ENCODE measurements at regions not wholly inside any gene's neighbourhood (a gene's known extent, or its start where the extent isn't known, plus 50 kb on each side); places are given as distances from the start of the nearest gene placed in this dataset.

GRCh38 chr4:64539234-64539849 is 130.1 kb upstream of the TECRL start:
- peak; percentile 34 to 56 (median 41) for DNase-seq (ENCODE audit: extremely low read depth in 1 of 11, low read depth in 9 of 11, low spot score in 4 of 11)

- DNase-seq (ENCODE audit: extremely low read depth in 1 of 11, low read depth in 9 of 11, low spot score in 4 of 11), result no peak
These were observed 129.0 kb upstream of the TECRL start for GRCh38 chr4:64538219-64538618.

GRCh38 chr4:64533637-64534036 is 124.4 kb upstream of the TECRL start:
- no peak for DNase-seq (ENCODE audit: extremely low read depth in 1 of 11, low read depth in 9 of 11, low spot score in 4 of 11)

GRCh38 chr4:64533159-64533558 is 123.9 kb upstream of the TECRL start:
- no peak for DNase-seq (ENCODE audit: extremely low read depth in 1 of 11, low read depth in 9 of 11, low spot score in 4 of 11)

GRCh38 chr4:64520421-64520820 is 111.2 kb upstream of the TECRL start:
- peak in 6 of 11 donors; percentile 1 to 35 (median 7) for DNase-seq (ENCODE audit: extremely low read depth in 1 of 11, low read depth in 9 of 11, low spot score in 4 of 11)

- DNase-seq (ENCODE audit: extremely low read depth in 1 of 11, low read depth in 9 of 11, low spot score in 4 of 11), result no peak
These were observed 109.3 kb upstream of the TECRL start for GRCh38 chr4:64518600-64518999.

GRCh38 chr4:64516176-64516575 is 106.9 kb upstream of the TECRL start:
- no peak for DNase-seq (ENCODE audit: extremely low read depth in 1 of 11, low read depth in 9 of 11, low spot score in 4 of 11)

GRCh38 chr4:64508089-64508488 is 98.8 kb upstream of the TECRL start:
- no peak for DNase-seq (ENCODE audit: extremely low read depth in 1 of 11, low read depth in 9 of 11, low spot score in 4 of 11)

GRCh38 chr4:64503945-64504675 is 94.9 kb upstream of the TECRL start:
- no peak for DNase-seq (ENCODE audit: extremely low read depth in 1 of 11, low read depth in 9 of 11, low spot score in 4 of 11)

GRCh38 chr4:64503416-64503815 is 94.2 kb upstream of the TECRL start:
- DNase-seq (ENCODE audit: extremely low read depth in 1 of 11, low read depth in 9 of 11, low spot score in 4 of 11), result no peak

GRCh38 chr4:64497491-64497890 is 88.2 kb upstream of the TECRL start:
- no peak for DNase-seq (ENCODE audit: extremely low read depth in 1 of 11, low read depth in 9 of 11, low spot score in 4 of 11)

GRCh38 chr4:64495946-64496345 is 86.7 kb upstream of the TECRL start:
- DNase-seq (ENCODE audit: extremely low read depth in 1 of 11, low read depth in 9 of 11, low spot score in 4 of 11), result no peak

GRCh38 chr4:64489628-64490027 is 80.4 kb upstream of the TECRL start:
- no peak for DNase-seq (ENCODE audit: extremely low read depth in 1 of 11, low read depth in 9 of 11, low spot score in 4 of 11)

- DNase-seq (ENCODE audit: extremely low read depth in 1 of 11, low read depth in 9 of 11, low spot score in 4 of 11), result no peak
These were observed 70.1 kb upstream of the TECRL start for GRCh38 chr4:64479338-64479737.

- no peak for DNase-seq (ENCODE audit: extremely low read depth in 1 of 11, low read depth in 9 of 11, low spot score in 4 of 11)
These were observed 67.9 kb upstream of the TECRL start for GRCh38 chr4:64477127-64477526.

- no peak for DNase-seq (ENCODE audit: extremely low read depth in 1 of 11, low read depth in 9 of 11, low spot score in 4 of 11)
These were observed 56.0 kb upstream of the TECRL start for GRCh38 chr4:64465263-64465662.

- DNase-seq (ENCODE audit: extremely low read depth in 1 of 11, low read depth in 9 of 11, low spot score in 4 of 11), result peak in 2 of 11 donors; percentile 3 to 8
These were observed 55.3 kb upstream of the TECRL start for GRCh38 chr4:64464581-64464980.
